Left lung (tissue), 4 donors: ENCODE measurements at regions not wholly inside any gene's neighbourhood (a gene's known extent, or its start where the extent isn't known, plus 50 kb on each side); places are given as distances from the start of the nearest gene placed in this dataset.

Experiments
- ATAC-seq: fragments of 200-7000 bp; cut with Tn5 transposase; one replicate; pipeline ENCODE4 v1.9.1; 2020; ENCODE audit warnings: moderate library complexity
- DNase-seq, 4 donors: peaks; one replicate each; pipeline ENCODE4 v3.0.0-alpha.2; 2013 to 2020
- H3K27ac ChIP-seq, 2 donors: fragments of 200-600 bp; sonication (generic) in 1 of 2; one replicate each; pipeline versions ENCODE4 v1.5.0 to v1.8.0; 2020 to 2021
- H3K27me3 ChIP-seq, 2 donors: fragments of 200-600 bp; sonication (generic) in 1 of 2; one replicate each; pipeline versions ENCODE4 v1.5.0 to v1.8.0; 2020 to 2021
- H3K36me3 ChIP-seq, 2 donors: fragments of 200-600 bp; sonication (generic) in 1 of 2; one replicate each; pipeline versions ENCODE4 v1.5.0 to v1.8.0; 2020 to 2021
- H3K4me1 ChIP-seq, 2 donors: fragments of 200-600 bp; one replicate each; pipeline ENCODE4 v1.8.0; 2021
- H3K4me3 ChIP-seq, 2 donors: fragments of 200-600 bp; sonication (generic) in 1 of 2; one replicate each; pipeline versions ENCODE4 v1.5.0 to v1.8.0; 2020 to 2021; ENCODE audit warnings: mild to moderate bottlenecking in 1 of 2
- H3K9me3 ChIP-seq, 2 donors: fragments of 200-600 bp; sonication (generic) in 1 of 2; one replicate each; pipeline versions ENCODE4 v1.5.0 to v1.8.0; 2020 to 2021
- intact Hi-C, 2 donors: fragments of 100-400 bp; cut with DNase I; formaldehyde crosslinking; loops; one replicate each; pipeline versions ENCODE4 v1.11.2 to v1.14.2; 2022
- TF ChIP-seq, protein P1 (sequence below), 2 donors: fragments of 200-600 bp; sonication (generic) in 1 of 2; IDR thresholded peaks; one replicate each; pipeline versions ENCODE4 v1.5.0 to v1.8.0; 2021; ENCODE audit warnings: antibody characterized with exemption in 2 of 2
- donor health status: DM: no; HTN: yes; CAD: no.
- donor health status: DM: no; HTN: no; CAD: no.

DNA sequence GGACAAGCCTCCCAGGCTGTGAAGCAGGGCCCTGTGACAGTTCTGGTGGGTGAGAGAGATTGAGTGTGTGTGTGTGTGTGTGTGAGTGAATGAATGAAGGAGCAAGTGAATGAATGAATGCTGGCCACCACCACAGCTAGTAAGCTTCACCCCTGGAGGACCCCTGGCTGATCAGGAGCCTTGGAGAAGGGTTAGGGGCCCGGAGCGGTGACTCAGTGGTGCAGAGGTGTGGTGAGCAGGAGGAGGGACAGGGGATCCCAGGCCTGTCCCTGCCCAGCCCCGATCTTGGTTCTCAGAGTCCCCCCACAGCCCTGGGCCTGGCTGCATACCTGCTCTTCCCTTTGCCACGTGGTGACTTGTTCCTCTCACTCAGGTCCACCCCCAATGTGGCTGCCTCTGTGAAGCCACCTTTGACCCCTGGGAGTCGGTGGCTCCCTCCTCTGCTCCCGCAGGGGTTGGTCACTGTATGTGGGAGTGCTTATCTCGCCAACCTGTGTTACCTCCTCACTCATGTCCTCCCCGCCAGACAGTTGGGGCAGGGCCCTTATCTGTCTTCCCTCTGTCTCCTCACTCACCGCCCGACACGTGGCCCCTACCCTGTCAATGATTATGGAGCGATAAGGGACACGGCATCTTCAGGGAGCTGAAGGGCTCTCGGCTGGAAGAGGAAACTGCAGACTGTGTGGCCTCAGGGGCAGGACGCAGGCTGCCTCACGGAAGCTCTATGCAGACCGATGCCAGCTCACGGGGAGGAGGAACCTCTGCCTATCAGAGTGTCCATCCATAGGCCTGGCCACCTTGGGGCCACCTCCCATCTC, 99.9 kb upstream of the PITX1 start:
- Histone ChIP-seq H3K4me1 (peaks cover 0 to 6% of the 10 kb centered on the region in 2 donors), H3K27ac (no peak overlapping the region), H3K9me3 (no peaks in the 10 kb centered on the region), H3K36me3 (no peaks in the 10 kb centered on the region), H3K4me3 (no peak overlapping the region), H3K27me3 (peaks cover 0 to 11% of the 10 kb centered on the region in 2 donors)
- peak in 1 of 4 donors; percentile 32 for DNase-seq
- intact Hi-C loops = no loop called here
- TF ChIP-seq, protein P1, sequence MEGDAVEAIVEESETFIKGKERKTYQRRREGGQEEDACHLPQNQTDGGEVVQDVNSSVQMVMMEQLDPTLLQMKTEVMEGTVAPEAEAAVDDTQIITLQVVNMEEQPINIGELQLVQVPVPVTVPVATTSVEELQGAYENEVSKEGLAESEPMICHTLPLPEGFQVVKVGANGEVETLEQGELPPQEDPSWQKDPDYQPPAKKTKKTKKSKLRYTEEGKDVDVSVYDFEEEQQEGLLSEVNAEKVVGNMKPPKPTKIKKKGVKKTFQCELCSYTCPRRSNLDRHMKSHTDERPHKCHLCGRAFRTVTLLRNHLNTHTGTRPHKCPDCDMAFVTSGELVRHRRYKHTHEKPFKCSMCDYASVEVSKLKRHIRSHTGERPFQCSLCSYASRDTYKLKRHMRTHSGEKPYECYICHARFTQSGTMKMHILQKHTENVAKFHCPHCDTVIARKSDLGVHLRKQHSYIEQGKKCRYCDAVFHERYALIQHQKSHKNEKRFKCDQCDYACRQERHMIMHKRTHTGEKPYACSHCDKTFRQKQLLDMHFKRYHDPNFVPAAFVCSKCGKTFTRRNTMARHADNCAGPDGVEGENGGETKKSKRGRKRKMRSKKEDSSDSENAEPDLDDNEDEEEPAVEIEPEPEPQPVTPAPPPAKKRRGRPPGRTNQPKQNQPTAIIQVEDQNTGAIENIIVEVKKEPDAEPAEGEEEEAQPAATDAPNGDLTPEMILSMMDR (IDR thresholded peaks at IDR 0.05) = no peak
- peak; percentile 71 for ATAC-seq

DNA sequence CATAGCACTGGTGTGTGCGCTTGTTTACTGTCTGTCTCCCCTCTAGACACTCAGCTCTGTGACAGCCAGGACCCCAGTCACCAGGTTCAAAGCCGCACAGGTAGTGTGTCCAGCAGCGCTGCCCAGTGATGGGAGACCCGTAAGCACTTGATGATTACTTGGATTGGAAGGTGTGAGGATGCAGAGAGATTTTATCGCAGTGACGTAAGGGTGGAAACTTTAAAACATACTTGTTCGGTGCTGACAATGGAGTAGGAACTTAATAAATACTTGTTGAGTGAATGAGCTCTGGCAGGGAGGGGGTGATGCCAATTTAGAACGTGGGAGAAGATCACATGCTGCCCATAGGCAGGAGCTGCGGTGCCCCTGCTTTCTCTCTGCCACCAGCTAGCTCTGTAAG, 99.2 kb upstream of the PITX1 start:
- H3K4me1 ChIP-seq = peaks cover 0 to 6% of the 10 kb centered on the region in 2 donors

DNA sequence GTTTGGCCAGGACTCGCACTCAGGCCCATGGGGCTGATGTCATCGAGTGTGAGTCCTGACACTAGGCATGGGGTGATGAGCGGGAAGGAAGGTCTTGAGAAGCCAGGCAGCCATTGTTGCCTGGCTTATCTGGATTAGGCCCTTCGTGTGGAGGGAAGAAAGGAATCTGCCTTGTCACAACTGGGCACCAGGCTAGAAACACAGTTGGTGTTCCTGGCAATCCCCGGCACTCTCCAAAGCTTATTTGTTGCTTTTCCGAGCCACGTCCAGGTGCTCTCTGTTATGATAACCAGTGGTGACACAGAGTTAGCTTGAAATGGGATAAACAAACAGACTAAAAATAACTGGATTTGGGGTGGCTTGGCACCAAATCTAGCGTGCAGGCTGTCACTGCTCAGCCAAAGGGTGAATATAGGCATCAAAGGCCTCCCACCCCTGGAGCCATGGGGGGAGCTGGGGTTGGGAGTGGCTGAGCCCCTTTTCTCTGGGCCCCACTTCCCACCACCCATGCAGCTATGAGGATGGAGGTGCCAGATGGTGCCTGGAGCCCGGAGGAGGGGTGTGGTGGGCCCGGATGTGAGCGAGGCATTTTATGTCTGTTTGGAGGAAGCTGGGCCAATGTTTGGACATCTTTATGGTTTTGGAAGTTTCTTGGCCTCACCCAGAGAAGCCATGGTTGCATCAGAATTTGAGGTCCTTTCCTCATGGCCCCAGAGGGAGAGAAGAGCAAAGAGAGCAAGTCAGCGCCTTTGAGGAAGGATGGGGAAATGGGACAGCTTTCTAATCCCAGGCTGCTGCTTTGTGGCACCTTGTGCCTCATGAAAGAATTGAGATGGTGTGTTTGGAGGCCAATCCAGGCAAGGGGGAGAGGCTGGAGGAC, 98.0 kb upstream of the PITX1 start:
- H3K27ac ChIP-seq = no peak overlapping the region
- peaks cover 0 to 6% of the 10 kb centered on the region in 2 donors for H3K4me1 ChIP-seq
- TF ChIP-seq, protein P1 (IDR thresholded peaks at IDR 0.05) = no peak
- H3K27me3 ChIP-seq = peaks cover 0 to 9% of the 10 kb centered on the region in 2 donors
- H3K9me3 ChIP-seq = no peaks in the 10 kb centered on the region
- DNase-seq = no peak
- no peak overlapping the region for H3K4me3 ChIP-seq
- no peak for ATAC-seq
- intact Hi-C loops = no loop called here
- H3K36me3 ChIP-seq = no peaks in the 10 kb centered on the region

More for the DNA sequence above, 99.2 kb upstream of the PITX1 start:
- H3K9me3 ChIP-seq = no peaks in the 10 kb centered on the region
- TF ChIP-seq, protein P1 (IDR thresholded peaks at IDR 0.05) = no peak
- no peak for ATAC-seq
- H3K27ac ChIP-seq = no peak overlapping the region
- H3K4me3 ChIP-seq = no peak overlapping the region
- no peaks in the 10 kb centered on the region for H3K36me3 ChIP-seq
- intact Hi-C loops = no loop called here
- peaks cover 0 to 7% of the 10 kb centered on the region in 2 donors for H3K27me3 ChIP-seq
- DNase-seq = no peak

DNA sequence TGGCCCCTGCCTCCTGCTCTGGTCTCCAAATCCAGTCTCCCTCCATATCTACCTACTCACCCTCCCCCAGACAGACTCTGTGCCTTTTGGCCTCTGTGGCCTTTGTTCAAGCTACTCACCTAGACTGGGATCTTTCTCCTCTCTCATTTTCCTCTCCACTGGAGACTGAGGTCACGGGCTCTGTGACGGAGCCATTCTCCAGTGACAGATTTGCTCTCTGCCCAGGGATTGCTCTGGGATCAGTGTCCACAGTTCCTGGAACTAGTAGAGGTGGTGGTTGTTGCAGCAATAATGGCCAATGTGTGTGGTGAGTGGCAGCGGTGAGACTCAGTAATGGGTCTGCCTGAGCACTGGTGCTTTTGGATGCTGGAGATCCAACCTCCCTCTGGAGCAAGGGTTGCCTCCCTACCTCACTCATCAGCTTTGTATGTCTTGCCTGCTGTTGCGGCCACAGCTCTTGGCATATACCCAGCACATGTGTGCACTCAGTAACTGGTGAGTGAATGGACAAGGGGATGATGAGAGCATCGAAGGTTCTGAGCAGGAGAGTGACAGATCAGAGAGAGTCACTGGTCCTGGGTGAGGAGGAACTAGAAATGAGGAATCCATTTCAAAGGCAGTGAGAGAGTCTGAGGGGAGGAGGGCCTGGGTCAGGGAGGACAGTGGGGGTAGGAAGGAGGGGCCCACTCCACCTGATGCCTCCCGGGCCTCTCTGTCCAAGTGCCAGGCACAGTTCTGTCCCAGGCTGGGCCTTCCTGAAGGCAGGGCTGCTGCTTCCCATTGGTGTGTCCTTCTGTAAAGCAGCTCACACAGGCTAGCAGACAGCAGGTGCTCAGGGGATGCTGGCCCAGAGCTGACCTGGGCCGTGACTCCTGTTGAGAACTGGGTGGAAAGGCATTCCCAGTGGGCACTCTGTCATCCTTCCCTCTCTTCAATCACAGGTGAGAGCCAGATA, 96.5 kb upstream of the PITX1 start:
- DNase-seq (no peak), ATAC-seq (no peak)
- intact Hi-C loops = no loop called here
- Histone ChIP-seq H3K9me3 (no peaks in the 10 kb centered on the region), H3K27me3 (peaks cover 0 to 20% of the 10 kb centered on the region in 2 donors), H3K36me3 (no peaks in the 10 kb centered on the region), H3K4me3 (no peak overlapping the region), H3K4me1 (peaks cover 0 to 6% of the 10 kb centered on the region in 2 donors), H3K27ac (no peak overlapping the region)
- TF ChIP-seq, protein P1 (IDR thresholded peaks at IDR 0.05) = no peak
